ENCODE measurements at regions not wholly inside any gene's neighbourhood (a gene's known extent, or its start where the extent isn't known, plus 50 kb on each side); places are given as distances from the start of the nearest gene placed in this dataset.

- TF ChIP-seq CTCF (conservative IDR thresholded peaks at IDR 0.05; ENCODE audit: low read depth in 2 of 2): no peak
- TF ChIP-seq EZH2 (IDR thresholded peaks at IDR 0.05; ENCODE audit: low read depth, unreplicated experiment): no peak
- TF ChIP-seq ETS1 (IDR thresholded peaks at IDR 0.05): no peak
- TF ChIP-seq POLR2AphosphoS5 (IDR thresholded peaks at IDR 0.05; ENCODE audit: low read depth): no peak
- TF ChIP-seq JUNB (IDR thresholded peaks at IDR 0.05; ENCODE audit: unreplicated experiment): no peak
- no peak for TF ChIP-seq REST (IDR thresholded peaks at IDR 0.05; ENCODE audit: unreplicated experiment)
- TF ChIP-seq CREB1 (CRISPR knock-in tag; IDR thresholded peaks at IDR 0.05; ENCODE audit: low read depth): no peak
- no peak for TF ChIP-seq STAT1 (IDR thresholded peaks at IDR 0.05; ENCODE audit: unreplicated experiment)
- TF ChIP-seq EZH2phosphoT487 (IDR thresholded peaks at IDR 0.05; ENCODE audit: unreplicated experiment): no peak
- no peak for TF ChIP-seq ZNF462 (CRISPR knock-in tag; IDR thresholded peaks at IDR 0.05)
- no peak for TF ChIP-seq ZNF331 (CRISPR knock-in tag; IDR thresholded peaks at IDR 0.05; ENCODE audit: low read depth)
- no peak for TF ChIP-seq NANOG (IDR thresholded peaks at IDR 0.05; ENCODE audit: borderline replicate concordance)
These were observed 1260.5 kb upstream of the ACVR2A start for GRCh38 chr2:146584316-146584715.

Measured in GM23338 (cell line).